PFSK-1 (cell line): ENCODE measurements at regions not wholly inside any gene's neighbourhood (a gene's known extent, or its start where the extent isn't known, plus 50 kb on each side); places are given as distances from the start of the nearest gene placed in this dataset.

Source experiments
- POLR2AphosphoS5 ChIP-seq: IDR thresholded peaks from 2 replicates; pipeline ENCODE4 v1.6.1; 2012; ENCODE audit warnings: low read depth, mild to moderate bottlenecking, control low read depth, low read length, moderate library complexity
- REST ChIP-seq, 2 experiments: IDR thresholded peaks; 2 replicates each; pipeline versions ENCODE4 v1.6.1 to v1.8.0; 2011 to 2012; ENCODE audit warnings: low read depth in 2 of 2, low read length in 2 of 2, control low read depth in 1 of 2, inconsistent platforms in 1 of 2, mild to moderate bottlenecking in 1 of 2, moderate library complexity in 1 of 2; ENCODE audit not compliant: insufficient read depth in 1 of 2
- SIN3A ChIP-seq: IDR thresholded peaks from 2 replicates; pipeline ENCODE4 v1.6.1; 2012; ENCODE audit warnings: mild to moderate bottlenecking, low read length, moderate library complexity, borderline replicate concordance; ENCODE audit not compliant: insufficient read depth
- TAF1 ChIP-seq: IDR thresholded peaks from 2 replicates; pipeline ENCODE4 v1.6.1; 2012; ENCODE audit warnings: low read length, control low read depth, borderline replicate concordance; ENCODE audit not compliant: insufficient read depth

- TF ChIP-seq TAF1 = no peak
- no peak for TF ChIP-seq REST (IDR thresholded peaks at IDR 0.05; ENCODE audit: insufficient read depth in 1 of 2, low read depth in 2 of 2, low read length in 2 of 2)
- TF ChIP-seq POLR2AphosphoS5 = no peak
- TF ChIP-seq SIN3A = no peak
These were observed 337.0 kb upstream of the NCAM2 start for GRCh38 chr21:20661246-20661645.
